OCI-LY3 (cell line): ENCODE measurements at regions not wholly inside any gene's neighbourhood (a gene's known extent, or its start where the extent isn't known, plus 50 kb on each side); places are given as distances from the start of the nearest gene placed in this dataset.

Experiments used
- CTCF ChIP-seq: fragments of 200-600, 300-600 bp; sonication (generic); IDR thresholded peaks from 2 replicates; pipeline ENCODE4 v1.5.1; 2014; ENCODE audit warnings: antibody characterized with exemption, low read length, low read depth
- EZH2phosphoT487 ChIP-seq: fragments of 200-600 bp; shearing (Covaris generic); IDR thresholded peaks from 2 replicates; pipeline ENCODE4 v1.6.1; 2018; ENCODE audit warnings: antibody characterized with exemption, mixed run types, low read depth

- TF ChIP-seq CTCF (no peak), EZH2phosphoT487 (no peak)
Observed at GRCh38 chr10:108791794-108792474, 1131.4 kb downstream of the XPNPEP1 start.
